ENCODE measurements at regions not wholly inside any gene's neighbourhood (a gene's known extent, or its start where the extent isn't known, plus 50 kb on each side); places are given as distances from the start of the nearest gene placed in this dataset.

DNA sequence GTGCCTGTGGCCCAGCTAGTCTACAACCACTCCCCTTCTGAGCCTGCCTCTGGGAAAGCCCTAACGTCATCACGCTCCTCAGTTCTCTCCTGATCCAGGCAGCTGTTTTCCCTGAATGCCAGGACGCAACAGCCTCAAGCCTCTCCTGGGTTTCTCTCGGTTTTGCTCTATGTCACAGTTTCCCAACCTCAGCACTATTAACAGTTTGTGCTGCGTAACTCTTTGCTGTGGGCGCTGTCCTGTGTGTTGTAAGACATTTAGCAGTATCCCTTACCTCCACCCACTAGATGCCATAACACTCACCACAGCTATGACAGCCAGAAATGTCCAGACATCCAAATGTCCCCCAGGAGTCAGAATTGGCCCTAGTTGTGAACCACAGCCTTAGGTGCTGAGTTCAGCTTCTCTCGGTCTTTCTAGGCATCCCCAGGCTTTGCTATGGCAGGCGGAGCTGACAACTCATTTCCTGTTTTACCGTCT, 226.3 kb upstream of the NPVF start:
- H3K4me3 ChIP-seq (ENCODE audit: control insufficient read depth, low read depth, low read length) = no peak overlapping the region
- DNase-seq (ENCODE audit: low read depth) = no peak
- TF ChIP-seq, protein P1, sequence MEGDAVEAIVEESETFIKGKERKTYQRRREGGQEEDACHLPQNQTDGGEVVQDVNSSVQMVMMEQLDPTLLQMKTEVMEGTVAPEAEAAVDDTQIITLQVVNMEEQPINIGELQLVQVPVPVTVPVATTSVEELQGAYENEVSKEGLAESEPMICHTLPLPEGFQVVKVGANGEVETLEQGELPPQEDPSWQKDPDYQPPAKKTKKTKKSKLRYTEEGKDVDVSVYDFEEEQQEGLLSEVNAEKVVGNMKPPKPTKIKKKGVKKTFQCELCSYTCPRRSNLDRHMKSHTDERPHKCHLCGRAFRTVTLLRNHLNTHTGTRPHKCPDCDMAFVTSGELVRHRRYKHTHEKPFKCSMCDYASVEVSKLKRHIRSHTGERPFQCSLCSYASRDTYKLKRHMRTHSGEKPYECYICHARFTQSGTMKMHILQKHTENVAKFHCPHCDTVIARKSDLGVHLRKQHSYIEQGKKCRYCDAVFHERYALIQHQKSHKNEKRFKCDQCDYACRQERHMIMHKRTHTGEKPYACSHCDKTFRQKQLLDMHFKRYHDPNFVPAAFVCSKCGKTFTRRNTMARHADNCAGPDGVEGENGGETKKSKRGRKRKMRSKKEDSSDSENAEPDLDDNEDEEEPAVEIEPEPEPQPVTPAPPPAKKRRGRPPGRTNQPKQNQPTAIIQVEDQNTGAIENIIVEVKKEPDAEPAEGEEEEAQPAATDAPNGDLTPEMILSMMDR (IDR thresholded peaks at IDR 0.05; ENCODE audit: control insufficient read depth, insufficient read depth, low read depth, low read length, missing control alignments) = no peak

DNA sequence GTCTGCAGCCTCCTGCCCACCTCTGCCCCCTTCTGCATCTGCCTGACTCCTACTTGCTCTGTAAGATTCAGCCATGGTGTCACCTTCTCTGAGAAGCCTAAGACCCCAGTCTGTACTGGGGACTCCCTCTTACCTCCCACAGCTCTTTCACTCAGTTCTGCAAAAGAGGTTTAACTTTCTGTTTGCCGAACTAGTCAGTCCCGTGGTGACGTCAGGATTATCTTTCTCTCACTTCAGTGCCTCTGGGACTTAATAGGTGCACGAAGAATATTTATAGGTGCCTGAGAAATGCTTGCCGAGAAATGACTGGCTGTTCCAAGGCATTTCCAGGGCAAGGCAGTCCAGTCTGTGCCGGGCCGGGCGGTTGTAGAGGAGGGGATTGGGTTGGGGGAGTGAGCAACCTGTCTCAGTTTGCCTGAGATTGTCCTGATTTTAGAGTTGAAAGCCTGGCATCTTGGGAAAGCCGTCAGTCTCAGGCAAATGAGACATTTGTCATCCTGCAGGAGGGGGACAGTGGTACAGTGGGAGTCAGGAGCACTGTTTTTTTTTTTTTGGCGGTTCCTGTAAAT, 227.5 kb upstream of the NPVF start:
- TF ChIP-seq, protein P1 (IDR thresholded peaks at IDR 0.05; ENCODE audit: control insufficient read depth, insufficient read depth, low read depth, low read length, missing control alignments) = no peak
- DNase-seq (ENCODE audit: low read depth) = no peak

DNA sequence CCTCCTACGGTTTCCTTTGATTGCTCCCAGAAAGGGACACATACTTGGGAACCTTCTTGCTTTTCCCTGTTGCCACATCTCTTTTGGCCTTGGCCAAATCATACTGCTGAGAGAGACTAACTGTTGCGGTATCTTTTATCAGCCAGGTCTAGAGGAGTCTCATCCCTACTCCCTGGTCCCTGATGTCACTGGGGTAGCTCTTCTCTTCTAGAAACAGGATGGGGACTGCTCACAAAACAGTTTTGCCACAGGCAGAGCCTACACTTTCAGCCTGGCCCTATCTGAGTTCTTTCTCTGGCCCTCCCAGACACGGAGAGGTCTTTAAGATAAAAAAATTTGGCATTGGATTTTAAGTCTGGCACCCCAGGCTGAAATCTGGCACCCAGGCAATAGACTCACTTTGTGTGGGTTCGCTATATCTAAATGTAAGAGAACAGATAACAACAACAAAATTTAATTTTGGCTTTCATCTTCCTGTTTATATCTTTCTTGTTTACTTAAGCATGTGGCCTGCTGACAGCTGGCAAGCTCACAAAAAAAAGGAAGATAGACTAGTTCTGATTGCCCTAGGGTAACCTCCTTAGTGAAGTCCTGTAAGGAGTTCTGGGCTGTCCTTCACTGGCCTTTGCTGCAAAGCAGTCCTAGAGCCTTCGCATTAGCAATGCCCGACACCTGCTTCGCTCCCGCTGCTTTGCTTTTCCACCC, 228.3 kb upstream of the NPVF start:
- no peak overlapping the region for H3K4me3 ChIP-seq (ENCODE audit: control insufficient read depth, low read depth, low read length)
- DNase-seq (ENCODE audit: low read depth) = no peak
- TF ChIP-seq, protein P1 (IDR thresholded peaks at IDR 0.05; ENCODE audit: control insufficient read depth, insufficient read depth, low read depth, low read length, missing control alignments) = no peak

More for the DNA sequence above, 227.5 kb upstream of the NPVF start:
- H3K4me3 ChIP-seq (ENCODE audit: control insufficient read depth, low read depth, low read length) = no peak overlapping the region

DNA sequence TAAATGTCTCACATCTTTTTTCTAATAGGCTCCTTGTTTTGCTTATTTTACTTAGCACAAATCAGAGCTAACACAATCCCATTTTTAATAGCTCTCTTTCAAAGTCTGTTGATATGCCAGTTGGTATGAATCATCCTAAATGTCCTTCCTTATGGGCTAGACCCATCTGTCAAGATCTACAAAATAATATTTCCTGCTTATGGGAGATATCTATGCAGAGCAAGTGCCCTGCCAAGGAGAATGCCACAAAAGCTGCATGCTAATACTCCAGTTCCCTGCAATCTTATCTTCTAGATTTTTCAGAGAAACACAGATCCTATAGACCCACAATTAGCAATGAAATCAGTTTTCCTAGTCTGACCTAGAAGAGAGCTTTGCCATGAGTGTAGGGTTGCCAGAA, 230.8 kb upstream of the NPVF start:
- TF ChIP-seq, protein P1 (IDR thresholded peaks at IDR 0.05; ENCODE audit: control insufficient read depth, insufficient read depth, low read depth, low read length, missing control alignments) = no peak
- no peak overlapping the region for H3K4me3 ChIP-seq (ENCODE audit: control insufficient read depth, low read depth, low read length)
- DNase-seq (ENCODE audit: low read depth) = no peak

DNA sequence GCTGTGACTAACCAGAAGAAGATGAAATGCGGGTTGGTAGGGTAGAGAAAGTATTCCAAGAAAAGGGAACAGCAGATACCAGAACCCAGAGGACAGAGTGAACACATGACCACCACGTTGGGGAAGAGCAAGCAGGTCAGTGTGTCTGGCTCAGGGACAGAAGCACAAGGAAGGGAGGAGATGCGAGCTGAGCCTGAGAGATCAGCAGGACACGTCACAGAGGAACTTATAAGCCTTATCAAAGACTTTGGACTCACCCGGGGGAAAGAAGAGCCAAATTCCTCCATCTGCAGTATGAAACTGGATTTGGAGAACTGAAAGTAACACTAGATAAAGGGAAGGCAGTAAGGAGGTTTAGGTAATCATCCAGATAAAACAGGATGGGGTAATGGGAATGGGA, 232.1 kb upstream of the NPVF start:
- H3K4me3 ChIP-seq (ENCODE audit: control insufficient read depth, low read depth, low read length) = no peak overlapping the region
- DNase-seq (ENCODE audit: low read depth) = no peak
- TF ChIP-seq, protein P1 (IDR thresholded peaks at IDR 0.05; ENCODE audit: control insufficient read depth, insufficient read depth, low read depth, low read length, missing control alignments) = no peak

DNA sequence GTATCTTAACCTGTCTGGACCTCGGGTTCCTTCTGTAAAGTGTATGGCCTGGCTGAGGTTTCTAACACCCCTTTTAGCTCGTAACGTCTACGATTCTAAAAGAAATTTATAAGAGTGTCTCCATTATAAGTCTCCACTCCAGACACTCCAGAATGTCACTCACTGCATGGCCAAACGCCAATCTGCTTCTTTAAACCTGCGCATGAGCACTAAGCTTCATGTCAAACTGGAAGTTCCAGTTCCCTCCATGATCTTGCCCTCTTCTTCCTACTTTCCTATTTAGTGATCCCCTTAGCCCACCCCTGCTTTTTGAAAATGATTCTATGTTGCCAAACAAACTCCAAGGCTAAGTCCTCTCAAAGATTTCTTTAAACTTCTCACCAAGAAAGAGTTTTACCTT, 241.4 kb upstream of the NPVF start:
- TF ChIP-seq, protein P1 (IDR thresholded peaks at IDR 0.05; ENCODE audit: control insufficient read depth, insufficient read depth, low read depth, low read length, missing control alignments) = no peak
- no peak overlapping the region for H3K4me3 ChIP-seq (ENCODE audit: control insufficient read depth, low read depth, low read length)
- DNase-seq (ENCODE audit: low read depth) = no peak
